SK-N-SH treated with all-trans-retinoic acid at 6 μM for 48 hours (cell line): ENCODE measurements at regions not wholly inside any gene's neighbourhood (a gene's known extent, or its start where the extent isn't known, plus 50 kb on each side); places are given as distances from the start of the nearest gene placed in this dataset.

ENCODE experiments used
- ATAC-seq: fragments of 200-7000 bp; cut with Tn5 transposase; 3 replicates; pipeline ENCODE4 v1.9.1; 2020; ENCODE audit warnings: mild to moderate bottlenecking, moderate library complexity
- ARNTL ChIP-seq: fragments of 450-650 bp; formaldehyde crosslinking; IDR thresholded peaks from 2 replicates; pipeline ENCODE4 v1.5.0; 2020; ENCODE audit warnings: low read depth, mild to moderate bottlenecking, moderate library complexity, borderline replicate concordance
- CSDC2 ChIP-seq: fragments of 250-450 bp; sonication (Bioruptor Pico); IDR thresholded peaks from 2 replicates; pipeline ENCODE4 v1.5.0; 2020; ENCODE audit warnings: mild to moderate bottlenecking, moderate library complexity
- ESRRG ChIP-seq: fragments of 250-450 bp; sonication (Bioruptor Pico); IDR thresholded peaks from 2 replicates; pipeline ENCODE4 v1.6.1; 2021; ENCODE audit warnings: mild to moderate bottlenecking
- GLIS3 ChIP-seq: fragments of 250-450 bp; sonication (Bioruptor Pico); IDR thresholded peaks from 2 replicates; pipeline ENCODE4 v1.5.0; 2020; ENCODE audit warnings: mild to moderate bottlenecking, moderate library complexity
- ISL1 ChIP-seq: fragments of 250-450 bp; sonication (Bioruptor Pico); IDR thresholded peaks from 2 replicates; pipeline ENCODE4 v2.1.2; 2022; ENCODE audit warnings: mild to moderate bottlenecking, moderate library complexity
- OSR1 ChIP-seq: fragments of 250-450 bp; sonication (Bioruptor Pico); IDR thresholded peaks from 2 replicates; pipeline ENCODE4 v1.8.0; 2022; ENCODE audit warnings: moderate library complexity, mild to moderate bottlenecking, inconsistent platforms
- PPARA ChIP-seq: fragments of 250-450 bp; sonication (Bioruptor Pico); IDR thresholded peaks from 2 replicates; pipeline ENCODE4 v1.5.0; 2020; ENCODE audit warnings: mild to moderate bottlenecking, borderline replicate concordance
- TCF4 ChIP-seq: fragments of 250-450 bp; sonication (Bioruptor Pico); IDR thresholded peaks from 2 replicates; pipeline ENCODE4 v1.8.0; 2021; ENCODE audit warnings: mild to moderate bottlenecking, moderate library complexity, borderline replicate concordance
- ZC3H10 ChIP-seq: fragments of 250-450 bp; sonication (Bioruptor Pico); IDR thresholded peaks from 2 replicates; pipeline ENCODE4 v1.5.1; 2021; ENCODE audit warnings: mild to moderate bottlenecking, moderate library complexity
- ZFP30 ChIP-seq: fragments of 450-650 bp; formaldehyde crosslinking; IDR thresholded peaks from 2 replicates; pipeline ENCODE4 v1.5.0; 2022; ENCODE audit warnings: mild to moderate bottlenecking, moderate library complexity
- ZNF8 ChIP-seq: fragments of 450-650 bp; formaldehyde crosslinking; IDR thresholded peaks from 2 replicates; pipeline ENCODE4 v1.5.0; 2020; ENCODE audit warnings: mild to moderate bottlenecking, moderate library complexity
- TF ChIP-seq, protein P1 (sequence below): fragments of 250-450 bp; sonication (Bioruptor Pico); IDR thresholded peaks from 2 replicates; pipeline ENCODE4 v1.5.0; 2020; ENCODE audit warnings: mild to moderate bottlenecking, moderate library complexity
- TF ChIP-seq, protein P2 (sequence below): fragments of 250-450 bp; sonication (Bioruptor Pico); IDR thresholded peaks from 2 replicates; pipeline ENCODE4 v1.8.0; 2021; ENCODE audit warnings: low read depth, mild to moderate bottlenecking, moderate library complexity, borderline replicate concordance
- TF ChIP-seq, protein P3 (sequence below): fragments of 250-450 bp; sonication (Bioruptor Pico); IDR thresholded peaks from 2 replicates; pipeline ENCODE4 v1.5.1; 2021; ENCODE audit warnings: mild to moderate bottlenecking, moderate library complexity
- TF ChIP-seq, protein P4 (sequence below): fragments of 250-450 bp; sonication (Bioruptor Pico); IDR thresholded peaks from 2 replicates; pipeline ENCODE4 v1.8.0; 2020; ENCODE audit warnings: mild to moderate bottlenecking, moderate library complexity, borderline replicate concordance

DNA sequence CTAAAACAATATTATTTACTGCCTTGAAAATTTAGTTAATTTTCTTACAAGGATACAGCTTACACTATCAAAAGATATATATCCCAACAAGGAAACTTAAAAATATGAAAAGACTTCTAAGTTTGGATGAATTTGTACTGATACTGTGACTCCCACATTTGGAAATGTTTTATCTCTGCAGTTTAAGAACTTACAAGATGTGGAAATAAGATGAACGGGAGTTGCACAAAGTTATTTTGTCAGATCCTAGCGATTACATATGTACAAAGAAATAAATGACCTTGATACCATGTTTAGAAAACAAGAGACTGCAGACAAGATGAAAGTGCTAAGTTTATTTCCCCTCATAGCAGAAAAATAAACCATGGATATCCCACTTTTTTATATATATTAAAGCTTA, 103.7 kb upstream of the TMEM106B start (continued):
- TF ChIP-seq, protein P1, sequence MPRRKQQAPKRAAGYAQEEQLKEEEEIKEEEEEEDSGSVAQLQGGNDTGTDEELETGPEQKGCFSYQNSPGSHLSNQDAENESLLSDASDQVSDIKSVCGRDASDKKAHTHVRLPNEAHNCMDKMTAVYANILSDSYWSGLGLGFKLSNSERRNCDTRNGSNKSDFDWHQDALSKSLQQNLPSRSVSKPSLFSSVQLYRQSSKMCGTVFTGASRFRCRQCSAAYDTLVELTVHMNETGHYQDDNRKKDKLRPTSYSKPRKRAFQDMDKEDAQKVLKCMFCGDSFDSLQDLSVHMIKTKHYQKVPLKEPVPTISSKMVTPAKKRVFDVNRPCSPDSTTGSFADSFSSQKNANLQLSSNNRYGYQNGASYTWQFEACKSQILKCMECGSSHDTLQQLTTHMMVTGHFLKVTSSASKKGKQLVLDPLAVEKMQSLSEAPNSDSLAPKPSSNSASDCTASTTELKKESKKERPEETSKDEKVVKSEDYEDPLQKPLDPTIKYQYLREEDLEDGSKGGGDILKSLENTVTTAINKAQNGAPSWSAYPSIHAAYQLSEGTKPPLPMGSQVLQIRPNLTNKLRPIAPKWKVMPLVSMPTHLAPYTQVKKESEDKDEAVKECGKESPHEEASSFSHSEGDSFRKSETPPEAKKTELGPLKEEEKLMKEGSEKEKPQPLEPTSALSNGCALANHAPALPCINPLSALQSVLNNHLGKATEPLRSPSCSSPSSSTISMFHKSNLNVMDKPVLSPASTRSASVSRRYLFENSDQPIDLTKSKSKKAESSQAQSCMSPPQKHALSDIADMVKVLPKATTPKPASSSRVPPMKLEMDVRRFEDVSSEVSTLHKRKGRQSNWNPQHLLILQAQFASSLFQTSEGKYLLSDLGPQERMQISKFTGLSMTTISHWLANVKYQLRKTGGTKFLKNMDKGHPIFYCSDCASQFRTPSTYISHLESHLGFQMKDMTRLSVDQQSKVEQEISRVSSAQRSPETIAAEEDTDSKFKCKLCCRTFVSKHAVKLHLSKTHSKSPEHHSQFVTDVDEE (CRISPR knock-in tag) = no peak
- TF ChIP-seq ESRRG (CRISPR knock-in tag) (no peak), ARNTL (CRISPR knock-in tag) (no peak), GLIS3 (CRISPR knock-in tag) (no peak), TCF4 (CRISPR knock-in tag) (no peak), PPARA (CRISPR knock-in tag) (no peak), ZC3H10 (no peak), ZNF8 (CRISPR knock-in tag) (no peak)
- TF ChIP-seq, protein P2, sequence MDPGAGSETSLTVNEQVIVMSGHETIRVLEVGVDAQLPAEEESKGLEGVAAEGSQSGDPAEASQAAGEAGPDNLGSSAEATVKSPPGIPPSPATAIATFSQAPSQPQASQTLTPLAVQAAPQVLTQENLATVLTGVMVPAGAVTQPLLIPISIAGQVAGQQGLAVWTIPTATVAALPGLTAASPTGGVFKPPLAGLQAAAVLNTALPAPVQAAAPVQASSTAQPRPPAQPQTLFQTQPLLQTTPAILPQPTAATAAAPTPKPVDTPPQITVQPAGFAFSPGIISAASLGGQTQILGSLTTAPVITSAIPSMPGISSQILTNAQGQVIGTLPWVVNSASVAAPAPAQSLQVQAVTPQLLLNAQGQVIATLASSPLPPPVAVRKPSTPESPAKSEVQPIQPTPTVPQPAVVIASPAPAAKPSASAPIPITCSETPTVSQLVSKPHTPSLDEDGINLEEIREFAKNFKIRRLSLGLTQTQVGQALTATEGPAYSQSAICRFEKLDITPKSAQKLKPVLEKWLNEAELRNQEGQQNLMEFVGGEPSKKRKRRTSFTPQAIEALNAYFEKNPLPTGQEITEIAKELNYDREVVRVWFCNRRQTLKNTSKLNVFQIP = no peak

DNA sequence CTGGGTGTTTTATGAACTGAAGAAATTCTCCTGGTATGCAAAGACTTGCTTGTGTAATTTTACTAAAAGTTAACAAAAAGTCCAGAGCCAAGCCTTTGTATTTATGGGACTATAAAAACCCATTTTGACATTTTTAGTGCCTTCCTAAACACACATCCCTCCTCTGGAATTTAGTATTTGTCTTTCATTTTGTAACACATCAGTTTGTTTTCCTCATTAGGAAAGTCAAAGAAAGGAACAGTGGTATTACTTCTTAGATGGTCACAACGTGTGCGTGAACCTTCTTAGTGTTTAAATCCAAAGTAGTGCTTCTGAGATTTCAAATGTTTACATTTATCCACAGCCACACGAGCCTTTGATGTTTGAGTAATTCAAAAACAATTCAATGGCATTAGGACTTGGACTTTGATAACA, 103.2 kb upstream of the TMEM106B start:
- ATAC-seq = no peak
- TF ChIP-seq ZC3H10 (no peak), ISL1 (no peak), ZNF8 (CRISPR knock-in tag) (no peak), PPARA (CRISPR knock-in tag) (no peak)

DNA sequence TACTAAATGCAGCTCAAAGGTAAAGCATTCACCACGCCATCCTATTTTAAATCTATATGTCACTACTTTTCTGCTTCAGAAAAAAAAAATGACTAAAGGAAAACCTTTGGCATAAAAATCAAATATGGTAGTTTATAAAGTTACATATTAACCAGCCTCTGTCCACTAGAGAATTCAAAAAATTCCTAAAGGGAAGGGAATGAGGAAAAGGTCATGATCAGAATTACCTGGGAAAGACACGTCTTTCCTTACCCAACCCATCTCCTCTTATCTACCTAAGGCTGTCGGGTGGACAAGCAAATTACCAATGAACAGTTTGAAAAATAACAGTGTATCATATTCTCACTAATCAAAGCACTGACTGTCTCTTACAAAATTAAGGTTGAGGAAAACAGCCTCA, 100.7 kb upstream of the TMEM106B start:
- no peak for TF ChIP-seq ISL1
- TF ChIP-seq, protein P2 = no peak
- TF ChIP-seq PPARA (CRISPR knock-in tag) = no peak
- TF ChIP-seq OSR1 (CRISPR knock-in tag) = no peak
- no peak for TF ChIP-seq ZFP30
- TF ChIP-seq, protein P3, sequence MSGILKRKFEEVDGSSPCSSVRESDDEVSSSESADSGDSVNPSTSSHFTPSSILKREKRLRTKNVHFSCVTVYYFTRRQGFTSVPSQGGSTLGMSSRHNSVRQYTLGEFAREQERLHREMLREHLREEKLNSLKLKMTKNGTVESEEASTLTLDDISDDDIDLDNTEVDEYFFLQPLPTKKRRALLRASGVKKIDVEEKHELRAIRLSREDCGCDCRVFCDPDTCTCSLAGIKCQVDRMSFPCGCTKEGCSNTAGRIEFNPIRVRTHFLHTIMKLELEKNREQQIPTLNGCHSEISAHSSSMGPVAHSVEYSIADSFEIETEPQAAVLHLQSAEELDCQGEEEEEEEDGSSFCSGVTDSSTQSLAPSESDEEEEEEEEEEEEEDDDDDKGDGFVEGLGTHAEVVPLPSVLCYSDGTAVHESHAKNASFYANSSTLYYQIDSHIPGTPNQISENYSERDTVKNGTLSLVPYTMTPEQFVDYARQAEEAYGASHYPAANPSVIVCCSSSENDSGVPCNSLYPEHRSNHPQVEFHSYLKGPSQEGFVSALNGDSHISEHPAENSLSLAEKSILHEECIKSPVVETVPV (CRISPR knock-in tag) = no peak
- no peak for TF ChIP-seq CSDC2 (CRISPR knock-in tag)
- TF ChIP-seq, protein P4, sequence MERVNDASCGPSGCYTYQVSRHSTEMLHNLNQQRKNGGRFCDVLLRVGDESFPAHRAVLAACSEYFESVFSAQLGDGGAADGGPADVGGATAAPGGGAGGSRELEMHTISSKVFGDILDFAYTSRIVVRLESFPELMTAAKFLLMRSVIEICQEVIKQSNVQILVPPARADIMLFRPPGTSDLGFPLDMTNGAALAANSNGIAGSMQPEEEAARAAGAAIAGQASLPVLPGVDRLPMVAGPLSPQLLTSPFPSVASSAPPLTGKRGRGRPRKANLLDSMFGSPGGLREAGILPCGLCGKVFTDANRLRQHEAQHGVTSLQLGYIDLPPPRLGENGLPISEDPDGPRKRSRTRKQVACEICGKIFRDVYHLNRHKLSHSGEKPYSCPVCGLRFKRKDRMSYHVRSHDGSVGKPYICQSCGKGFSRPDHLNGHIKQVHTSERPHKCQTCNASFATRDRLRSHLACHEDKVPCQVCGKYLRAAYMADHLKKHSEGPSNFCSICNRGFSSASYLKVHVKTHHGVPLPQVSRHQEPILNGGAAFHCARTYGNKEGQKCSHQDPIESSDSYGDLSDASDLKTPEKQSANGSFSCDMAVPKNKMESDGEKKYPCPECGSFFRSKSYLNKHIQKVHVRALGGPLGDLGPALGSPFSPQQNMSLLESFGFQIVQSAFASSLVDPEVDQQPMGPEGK (CRISPR knock-in tag) = no peak
- TF ChIP-seq, protein P1 (CRISPR knock-in tag) = no peak

More for the DNA sequence above, 100.7 kb upstream of the TMEM106B start:
- ATAC-seq = no peak
